Right ventricle myocardium inferior (tissue), 1 donor: ENCODE measurements at regions not wholly inside any gene's neighbourhood (a gene's known extent, or its start where the extent isn't known, plus 50 kb on each side); places are given as distances from the start of the nearest gene placed in this dataset.
"Not testable (repeated sequence)": the region's sequence is repeated elsewhere in the genome, so short reads cannot be mapped to it uniquely, and the experiment has no call there.

Experiments
- ATAC-seq: fragments of 200-7000 bp; cut with Tn5 transposase; one replicate; pipeline ENCODE4 v1.9.1; 2020; ENCODE audit warnings: mild to moderate bottlenecking, moderate library complexity
- DNase-seq: peaks from one replicate; pipeline ENCODE4 v3.0.0; 2021; ENCODE audit errors: missing footprints
- intact Hi-C: fragments of 100-400 bp; cut with DNase I; formaldehyde crosslinking; loops from one replicate; pipeline ENCODE4 v1.11.0; 2022
- donor health status: DM: no; HTN: yes; CAD: no; lungs with severe emphysema.

DNA sequence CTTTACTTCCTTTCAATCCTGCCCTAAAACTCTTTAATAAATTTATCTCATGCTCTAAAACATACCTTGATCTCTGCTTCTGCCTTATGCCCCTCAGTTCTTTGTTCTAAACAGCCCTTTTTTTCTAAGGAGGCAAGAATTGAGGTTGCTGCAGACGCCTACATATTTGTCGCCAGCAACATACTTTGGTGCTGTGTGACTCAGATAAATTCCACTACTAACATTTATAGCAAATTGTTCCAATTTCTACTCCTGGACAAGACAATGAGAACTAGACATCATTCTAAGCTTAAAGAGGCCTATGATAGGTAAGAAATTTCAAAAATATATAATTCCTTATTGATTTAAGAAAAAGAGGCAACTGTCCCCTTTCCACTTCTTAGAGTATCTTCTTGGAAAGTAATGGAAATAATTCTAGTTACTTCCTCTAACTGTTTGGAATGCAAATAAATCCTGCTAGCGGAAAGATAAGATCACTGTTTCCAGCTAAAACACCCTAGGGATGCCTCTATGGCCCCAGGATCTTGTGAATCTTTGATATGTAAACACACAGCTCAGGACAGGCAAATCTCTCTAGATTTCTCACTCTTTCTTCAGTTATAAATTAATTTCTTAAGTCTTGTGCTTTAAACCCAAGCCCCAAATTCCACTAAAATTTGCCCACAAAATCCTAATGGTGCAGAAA is 869.1 kb downstream of the KCNT2 start:
- DNase-seq (no peak), ATAC-seq (no peak)
- intact Hi-C loops, result no loop called here

DNA sequence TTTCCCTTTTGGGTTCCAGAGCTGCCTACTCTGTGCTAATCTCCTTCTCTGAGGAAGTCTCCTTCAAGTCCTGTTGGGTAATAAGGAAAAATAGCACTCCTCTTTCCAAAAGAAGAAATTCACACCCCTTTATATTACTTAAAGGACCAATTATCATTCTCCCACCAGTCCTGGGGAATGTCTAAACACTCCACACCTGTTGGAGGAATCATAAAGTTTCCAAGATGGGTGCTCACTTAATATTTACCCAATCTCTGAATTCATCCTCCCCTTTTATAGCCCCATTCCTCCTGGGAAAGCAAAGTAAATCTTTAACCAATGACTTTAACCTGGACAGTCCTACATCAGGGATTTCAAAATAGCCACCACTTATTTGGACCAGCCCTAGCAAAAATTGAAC is 873.1 kb downstream of the KCNT2 start:
- DNase-seq (no peak), ATAC-seq (no peak)
- intact Hi-C loops, result no loop called here

DNA sequence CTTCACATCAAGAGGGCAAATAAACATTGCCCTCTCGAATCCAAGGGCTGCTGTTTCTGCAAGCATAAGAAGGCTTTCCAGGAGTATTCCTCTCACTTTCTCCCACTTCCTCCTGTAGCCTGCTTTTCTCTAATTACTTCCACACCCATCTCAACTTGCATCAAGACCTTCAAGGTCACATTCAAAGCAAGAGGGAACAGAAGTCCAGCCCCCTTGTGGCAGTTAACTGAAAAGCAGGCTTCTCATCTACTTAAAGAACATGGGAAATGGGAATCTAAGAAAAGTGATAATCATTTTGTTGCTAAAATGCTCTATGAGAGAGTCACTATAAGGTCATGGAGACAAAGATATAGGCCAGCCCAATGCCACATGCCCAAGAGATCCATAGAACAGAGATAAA is 874.4 kb downstream of the KCNT2 start:
- intact Hi-C loops, result no loop called here
- ATAC-seq (no peak), DNase-seq (no peak)

DNA sequence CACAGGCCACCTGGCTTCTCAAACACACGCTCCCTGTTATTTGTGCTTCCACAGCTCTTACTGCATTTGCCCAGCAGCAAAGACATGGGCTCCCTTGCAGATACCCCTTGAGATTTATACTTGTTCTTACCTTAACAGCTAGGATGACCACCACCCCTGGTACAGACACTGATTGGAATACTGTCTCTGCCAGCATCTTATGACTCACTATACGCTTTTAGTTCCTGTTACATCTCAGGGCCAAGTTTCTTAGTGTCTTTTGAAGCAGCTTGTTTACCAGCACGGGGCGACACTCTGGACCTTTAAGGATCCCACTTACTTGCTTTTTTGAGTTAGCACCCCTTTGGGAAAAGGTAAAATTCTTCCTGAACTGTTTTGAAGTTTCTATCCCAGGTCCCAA is 874.8 kb downstream of the KCNT2 start:
- ATAC-seq (no peak), DNase-seq (no peak)
- intact Hi-C loops, result no loop called here

GRCh38 chr1:195731385-195731784 is 876.9 kb downstream of the KCNT2 start:
- DNase-seq, result no peak
- intact Hi-C loops, result no loop called here
- no peak for ATAC-seq

DNA sequence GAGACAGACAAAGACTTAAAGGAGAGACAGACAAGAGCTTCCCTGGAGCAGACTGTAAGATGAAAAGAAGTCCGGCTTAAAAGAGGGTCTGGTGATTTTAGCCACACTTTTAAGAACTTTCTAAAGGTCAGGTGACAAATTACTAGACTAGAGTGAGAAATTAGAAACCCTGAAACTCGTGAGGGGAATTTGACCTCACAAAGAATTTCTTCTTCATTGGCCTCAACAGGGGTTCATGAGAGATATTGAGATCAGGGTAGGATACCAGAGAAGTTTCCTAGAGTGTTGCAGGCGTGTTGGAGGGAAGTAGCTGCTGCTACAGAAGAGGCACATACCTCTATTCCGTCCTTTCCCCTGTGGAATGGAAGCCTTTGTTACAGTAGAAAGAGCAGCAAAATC is 884.4 kb downstream of the KCNT2 start:
- no peak for DNase-seq
- ATAC-seq, result no peak
- intact Hi-C loops, result no loop called here

GRCh38 chr1:195722852-195723795 is 885.1 kb downstream of the KCNT2 start:
- ATAC-seq, DNase-seq, intact Hi-C loops: not testable (repeated sequence)

DNA sequence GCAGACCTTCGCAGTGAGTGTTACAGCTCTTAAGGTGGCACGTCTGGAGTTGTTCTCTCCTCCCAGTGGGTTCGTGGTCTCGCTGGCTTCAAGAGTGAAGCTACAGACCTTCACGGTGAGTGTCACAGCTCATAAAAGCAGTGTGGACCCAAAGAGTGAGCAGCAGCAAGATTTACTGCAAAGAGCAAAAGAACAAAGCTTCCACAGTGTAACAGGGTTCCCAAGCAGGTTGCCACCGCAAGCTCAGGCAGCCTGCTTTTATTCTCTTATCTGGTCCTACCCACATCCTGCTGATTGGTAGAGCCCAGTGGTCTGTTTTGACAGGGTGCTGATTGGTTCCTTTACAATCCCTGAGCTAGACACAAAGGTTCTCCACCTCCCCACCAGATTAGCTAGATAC is 886.1 kb downstream of the KCNT2 start:
- DNase-seq, ATAC-seq, intact Hi-C loops: not testable (repeated sequence)

DNA sequence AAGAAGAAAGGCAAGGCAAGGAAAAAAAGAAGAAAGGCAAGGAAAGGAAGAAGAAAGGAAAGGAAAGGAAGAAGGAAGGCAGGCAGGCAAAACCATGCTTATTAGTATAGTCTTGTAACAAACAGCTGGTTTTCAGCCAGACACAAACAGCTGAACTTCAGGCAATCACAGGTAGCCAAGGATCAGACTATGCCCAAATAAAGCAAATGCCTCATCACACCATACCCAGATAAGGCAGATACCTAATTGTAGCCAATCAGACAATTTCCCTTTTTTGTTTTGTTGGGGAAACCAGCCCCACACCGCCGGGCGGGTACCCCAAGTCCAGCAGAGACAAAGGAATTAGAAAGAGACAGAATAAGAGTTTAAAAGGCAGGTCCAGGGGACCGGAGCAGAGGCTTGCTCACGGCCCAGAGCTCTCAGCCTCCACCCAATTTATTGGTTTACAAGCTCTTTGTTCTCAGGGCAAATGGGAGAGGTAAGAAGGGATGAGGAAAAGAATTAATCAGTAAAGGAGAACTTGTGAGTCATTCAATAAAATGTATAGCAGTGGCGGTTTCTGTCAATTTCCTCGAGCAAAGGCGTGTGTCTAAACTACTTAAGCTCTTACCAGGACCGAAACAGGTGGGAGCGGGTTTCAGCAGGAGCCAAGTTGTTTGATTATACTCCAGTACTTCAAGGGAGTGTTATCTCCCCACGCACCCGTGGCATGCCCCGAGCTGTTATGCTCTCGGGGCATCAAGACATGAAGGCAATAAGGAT is 886.8 kb downstream of the KCNT2 start:
- ATAC-seq (no peak), DNase-seq (no peak)
- intact Hi-C loops, result no loop called here

DNA sequence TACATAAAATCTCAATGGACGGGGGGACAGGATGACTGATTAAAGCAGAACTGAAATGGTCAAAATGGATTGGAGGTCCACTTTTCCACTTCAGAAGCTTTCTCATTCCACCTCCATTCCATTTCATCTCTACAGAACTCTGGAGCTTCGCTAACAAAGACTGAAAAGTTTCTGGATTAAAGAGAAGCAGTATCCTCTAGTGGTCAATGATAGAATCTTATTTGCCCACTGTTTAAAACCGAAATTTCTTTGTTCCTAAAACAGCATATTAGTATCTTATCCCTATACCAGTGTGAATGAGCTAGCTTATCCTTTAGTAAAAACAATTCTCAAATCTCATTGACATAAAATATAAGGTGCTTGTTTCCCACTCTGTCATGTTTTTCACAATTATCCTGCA is 890.6 kb downstream of the KCNT2 start:
- ATAC-seq (no peak), DNase-seq (no peak)
- intact Hi-C loops, result no loop called here

GRCh38 chr1:195715652-195716051 is 892.6 kb downstream of the KCNT2 start:
- DNase-seq, result no peak
- intact Hi-C loops, result no loop called here
- ATAC-seq, result no peak

- ATAC-seq (no peak), DNase-seq (no peak)
- intact Hi-C loops, result no loop called here
Measured at GRCh38 chr1:195714248-195714647, 894.0 kb downstream of the KCNT2 start.

- intact Hi-C loops, result no loop called here
- DNase-seq (no peak), ATAC-seq (no peak)
Measured at GRCh38 chr1:195709821-195710220, 898.4 kb downstream of the KCNT2 start.

GRCh38 chr1:195704028-195704427 is 904.2 kb downstream of the KCNT2 start:
- no peak for DNase-seq
- no peak for ATAC-seq
- intact Hi-C loops, result no loop called here

- DNase-seq (no peak), ATAC-seq (no peak)
- intact Hi-C loops, result no loop called here
Measured at GRCh38 chr1:195701149-195701548, 907.1 kb downstream of the KCNT2 start.

DNA sequence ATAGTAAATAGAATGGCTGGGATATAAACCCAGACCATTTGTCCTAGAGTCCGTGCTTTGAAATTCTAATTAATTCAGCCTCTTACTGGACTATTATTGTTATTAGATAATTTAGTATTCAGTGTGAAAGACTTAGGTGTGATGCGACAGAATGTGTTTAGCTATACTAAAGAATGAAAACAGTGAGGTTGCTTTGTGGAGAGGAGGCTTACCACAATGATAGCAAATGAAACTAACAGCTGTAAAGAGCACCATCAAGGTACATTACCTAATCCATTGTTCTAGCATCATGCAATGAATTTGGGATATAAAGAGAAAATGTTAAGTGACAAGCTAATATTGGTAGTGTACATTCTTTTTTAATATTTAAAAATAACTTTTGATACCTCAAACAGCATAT is 911.1 kb downstream of the KCNT2 start:
- intact Hi-C loops, result no loop called here
- ATAC-seq (no peak), DNase-seq (no peak)

GRCh38 chr1:195686764-195687163 is 921.5 kb downstream of the KCNT2 start:
- ATAC-seq (no peak), DNase-seq (no peak)
- intact Hi-C loops, result no loop called here

GRCh38 chr1:195664628-195665027 is 943.6 kb downstream of the KCNT2 start:
- intact Hi-C loops, result no loop called here
- no peak for ATAC-seq

DNA sequence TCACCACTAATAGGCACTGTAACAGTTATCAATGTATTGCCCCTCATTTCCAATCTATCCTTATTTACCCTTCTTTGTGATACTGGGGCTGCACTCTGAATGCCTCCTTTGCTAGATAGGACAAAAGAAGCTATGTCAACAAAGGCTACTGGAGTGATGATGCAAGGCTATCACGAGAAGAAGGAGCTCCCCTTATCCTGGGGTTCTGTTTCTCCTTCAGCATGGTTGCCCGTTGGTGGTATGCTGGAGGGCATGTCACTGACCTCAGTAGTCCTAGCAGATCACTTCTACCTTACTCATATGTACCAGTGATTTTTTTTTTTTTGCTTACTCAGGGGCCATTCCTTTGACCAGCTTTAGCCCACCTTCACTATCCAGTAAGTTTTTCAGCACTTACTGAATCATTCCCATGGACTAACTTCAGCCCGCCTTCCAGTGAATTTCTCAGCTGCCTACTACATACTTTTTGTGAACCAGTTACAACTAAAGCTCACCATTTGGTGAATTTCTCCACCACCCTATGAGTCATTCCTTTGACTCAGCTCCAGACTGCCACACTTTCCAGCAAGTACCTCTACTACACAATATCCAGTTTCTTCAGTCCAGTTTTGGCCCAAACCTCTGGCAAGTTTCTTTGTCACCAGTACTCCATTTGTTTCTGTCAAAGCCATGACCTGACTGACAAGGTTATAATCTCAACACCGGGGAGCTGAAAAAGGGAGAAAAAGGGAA is 944.5 kb downstream of the KCNT2 start:
- intact Hi-C loops, result no loop called here
- no peak for ATAC-seq

More at GRCh38 chr1:195664628-195665027, 943.6 kb downstream of the KCNT2 start:
- DNase-seq, result no peak

More for the DNA sequence above, 944.5 kb downstream of the KCNT2 start:
- DNase-seq, result no peak
